Activated naive CD8-positive, alpha-beta T cell treated with anti-CD3 and anti-CD28 coated beads, Interleukin-2, amount 50 U/mL, for 16 hours (primary cell): ENCODE measurements at regions not wholly inside any gene's neighbourhood (a gene's known extent, or its start where the extent isn't known, plus 50 kb on each side); places are given as distances from the start of the nearest gene placed in this dataset.

Experiments
- DNase-seq: peaks from one replicate; pipeline ENCODE4 v3.0.0-alpha.2; 2020; ENCODE audit warnings: low read depth, low spot score

- DNase-seq = no peak
Measured at GRCh38 chr6:14903176-14904038, 342.5 kb upstream of the JARID2 start.

GRCh38 chr6:14905201-14905600 is 340.7 kb upstream of the JARID2 start:
- no peak for DNase-seq

- no peak for DNase-seq
Measured at GRCh38 chr6:14906621-14907020, 339.2 kb upstream of the JARID2 start.

GRCh38 chr6:14910692-14911547 is 334.9 kb upstream of the JARID2 start:
- DNase-seq = no peak

- no peak for DNase-seq
Measured at GRCh38 chr6:14912226-14912625, 333.6 kb upstream of the JARID2 start.

GRCh38 chr6:14912706-14913105 is 333.2 kb upstream of the JARID2 start:
- no peak for DNase-seq

GRCh38 chr6:14913931-14914330 is 331.9 kb upstream of the JARID2 start:
- DNase-seq = no peak

- DNase-seq = no peak
Measured at GRCh38 chr6:14915888-14916832, 329.7 kb upstream of the JARID2 start.

GRCh38 chr6:14917109-14917910 is 328.6 kb upstream of the JARID2 start:
- DNase-seq = no peak

- DNase-seq = no peak
Measured at GRCh38 chr6:14918200-14918907, 327.5 kb upstream of the JARID2 start.

- no peak for DNase-seq
Measured at GRCh38 chr6:14919038-14919670, 326.7 kb upstream of the JARID2 start.

- no peak for DNase-seq
Measured at GRCh38 chr6:14920276-14920675, 325.6 kb upstream of the JARID2 start.

GRCh38 chr6:14921170-14921569 is 324.7 kb upstream of the JARID2 start:
- no peak for DNase-seq

- no peak for DNase-seq
Measured at GRCh38 chr6:14921878-14922671, 323.8 kb upstream of the JARID2 start.

GRCh38 chr6:14922706-14923460 is 323.0 kb upstream of the JARID2 start:
- DNase-seq = no peak

- DNase-seq = no peak
Measured at GRCh38 chr6:14924126-14925024, 321.5 kb upstream of the JARID2 start.
